Stimulated activated CD4-positive, alpha-beta T cell treated with anti-CD3 and anti-CD28 coated beads, Interleukin-15, amount 100 ng/mL, for 24 hours (primary cell): ENCODE measurements at regions not wholly inside any gene's neighbourhood (a gene's known extent, or its start where the extent isn't known, plus 50 kb on each side); places are given as distances from the start of the nearest gene placed in this dataset.
"Not testable (repeated sequence)": the region's sequence is repeated elsewhere in the genome, so short reads cannot be mapped to it uniquely, and the experiment has no call there.

Experiments
- DNase-seq: peaks from one replicate; pipeline ENCODE4 v3.0.0-alpha.2; 2020

- no peak for DNase-seq
Measured at GRCh38 chr6:135731116-135731515, 120.4 kb upstream of the PDE7B start.

GRCh38 chr6:135736351-135736750 is 115.2 kb upstream of the PDE7B start:
- DNase-seq: not testable (repeated sequence)

GRCh38 chr6:135738636-135739035 is 112.9 kb upstream of the PDE7B start:
- DNase-seq: no peak

GRCh38 chr6:135739288-135739687 is 112.2 kb upstream of the PDE7B start:
- DNase-seq: peak; percentile 14

- no peak for DNase-seq
Measured at GRCh38 chr6:135740580-135740979, 110.9 kb upstream of the PDE7B start.

- no peak for DNase-seq
Measured at GRCh38 chr6:135743476-135743875, 108.0 kb upstream of the PDE7B start.

GRCh38 chr6:135748189-135748588 is 103.3 kb upstream of the PDE7B start:
- no peak for DNase-seq

GRCh38 chr6:135750081-135750480 is 101.4 kb upstream of the PDE7B start:
- no peak for DNase-seq

- no peak for DNase-seq
Measured at GRCh38 chr6:135753196-135753595, 98.3 kb upstream of the PDE7B start.

- DNase-seq: peak; percentile 13
Measured at GRCh38 chr6:135759831-135760230, 91.7 kb upstream of the PDE7B start.

GRCh38 chr6:135774006-135774405 is 77.5 kb upstream of the PDE7B start:
- DNase-seq: no peak

GRCh38 chr6:135779213-135779612 is 72.3 kb upstream of the PDE7B start:
- DNase-seq: no peak

- DNase-seq: no peak
Measured at GRCh38 chr6:135780326-135780725, 71.2 kb upstream of the PDE7B start.

- no peak for DNase-seq
Measured at GRCh38 chr6:135782546-135782945, 69.0 kb upstream of the PDE7B start.

- DNase-seq: no peak
Measured at GRCh38 chr6:135784507-135784906, 67.0 kb upstream of the PDE7B start.

- DNase-seq: no peak
Measured at GRCh38 chr6:135789375-135790050, 62.0 kb upstream of the PDE7B start.

GRCh38 chr6:135791441-135791840 is 60.1 kb upstream of the PDE7B start:
- no peak for DNase-seq

GRCh38 chr6:135796643-135797305 is 54.7 kb upstream of the PDE7B start:
- DNase-seq: no peak

- DNase-seq: no peak
Measured at GRCh38 chr6:135797361-135797760, 54.1 kb upstream of the PDE7B start.

GRCh38 chr6:135798751-135799515 is 52.6 kb upstream of the PDE7B start:
- no peak for DNase-seq
